Sigmoid colon (tissue), 6 donors: ENCODE measurements at regions not wholly inside any gene's neighbourhood (a gene's known extent, or its start where the extent isn't known, plus 50 kb on each side); places are given as distances from the start of the nearest gene placed in this dataset.

Source experiments
- DNase-seq: peaks from one replicate; pipeline ENCODE4 v3.0.0-alpha.2; 2019
- H3K27ac ChIP-seq, 4 donors: fragments of 200-600 bp; sonication (generic); one replicate each; pipeline ENCODE4 v1.5.1; 2016 to 2019; ENCODE audit warnings: mild to moderate bottlenecking in 1 of 4
- H3K27me3 ChIP-seq, 3 donors: fragments of 200-600 bp; sonication (generic); one replicate each; pipeline ENCODE4 v1.5.1; 2019; ENCODE audit warnings: mild to moderate bottlenecking in 1 of 3
- H3K36me3 ChIP-seq, 4 donors: fragments of 200-600 bp; sonication (generic); one replicate each; pipeline ENCODE4 v1.5.1; 2016 to 2019
- H3K4me1 ChIP-seq, 4 donors: fragments of 200-600 bp; sonication (generic); one replicate each; pipeline ENCODE4 v1.5.1; 2017 to 2019
- H3K4me3 ChIP-seq, 4 donors: fragments of 200-600 bp; sonication (generic); one replicate each; pipeline ENCODE4 v1.5.1; 2017 to 2019; ENCODE audit warnings: mild to moderate bottlenecking in 2 of 4, moderate library complexity in 1 of 4
- H3K9me3 ChIP-seq, 4 donors: fragments of 200-600 bp in 3 of 4; sonication (generic) in 3 of 4; one replicate each; pipeline versions ENCODE4 v1.5.1 to v1.6.1; 2013 to 2019
- CTCF ChIP-seq, 4 experiments: fragments of 450-650 bp in 3 of 4; fragments of 200-600 bp in 1 of 4; IDR thresholded peaks; one replicate each; pipeline ENCODE4 v1.5.1; 2016 to 2019; ENCODE audit warnings: antibody characterized with exemption in 4 of 4, mild to moderate bottlenecking in 3 of 4, moderate library complexity in 2 of 4
- EP300 ChIP-seq, 4 donors: sonication (generic); formaldehyde crosslinking; IDR thresholded peaks; one replicate each; pipeline ENCODE4 v1.6.1; 2017; ENCODE audit warnings: antibody characterized with exemption in 4 of 4
- POLR2A ChIP-seq, 2 donors: fragments of 450-650 bp; IDR thresholded peaks; one replicate each; pipeline ENCODE4 v1.6.1; 2016; ENCODE audit warnings: antibody characterized with exemption in 2 of 2, mild to moderate bottlenecking in 2 of 2, moderate library complexity in 2 of 2
- POLR2AphosphoS5 ChIP-seq, 4 donors: sonication (generic); formaldehyde crosslinking; IDR thresholded peaks; one replicate each; pipeline ENCODE4 v1.6.1; 2017; ENCODE audit warnings: antibody characterized with exemption in 4 of 4
- WGBS, 2 donors: extraction: QIAGEN DNeasy Blood & Tissue Kit; methylation state at CpG; one replicate each; pipeline ENCODE4 v1.1.7; 2013; 5-methylcytosine and 5-hydroxymethylcytosine counted together
- intact Hi-C: fragments of 100-400 bp; cut with DNase I; formaldehyde crosslinking; loops from one replicate; pipeline ENCODE4 v1.15.1; 2023
- donor health status: healthy with polysubstance abuse.
- donor health status: healthy.

- intact Hi-C loops = no loop called here
- Histone ChIP-seq H3K27me3 (no peaks in the 10 kb centered on the region), H3K27ac (no peak overlapping the region), H3K9me3 (no peaks in the 10 kb centered on the region), H3K4me1 (no peaks in the 10 kb centered on the region), H3K36me3 (no peaks in the 10 kb centered on the region), H3K4me3 (no peak overlapping the region)
- TF ChIP-seq POLR2AphosphoS5 (IDR thresholded peaks at IDR 0.05) = no peak
- TF ChIP-seq POLR2A (IDR thresholded peaks at IDR 0.05) = no peak
- no peak for TF ChIP-seq CTCF (IDR thresholded peaks at IDR 0.05)
- no peak for TF ChIP-seq EP300 (IDR thresholded peaks at IDR 0.05)
- DNase-seq = no peak
- WGBS, 2 donors = 91 to 95% methylated on average over 3 of the region's 3 CpGs
These were observed 995.2 kb downstream of the ANKRD7 start for GRCh38 chr7:119219663-119220062.

- no peak for DNase-seq
- no peaks in the 10 kb centered on the region for H3K27me3 ChIP-seq
- H3K4me3 ChIP-seq = no peak overlapping the region
- H3K9me3 ChIP-seq = no peaks in the 10 kb centered on the region
- intact Hi-C loops = no loop called here
- 63 to 74% methylated on average over 2 of the region's 2 CpGs for WGBS, 2 donors
- no peaks in the 10 kb centered on the region for H3K36me3 ChIP-seq
- no peak for TF ChIP-seq POLR2A (IDR thresholded peaks at IDR 0.05)
- H3K4me1 ChIP-seq = no peaks in the 10 kb centered on the region
- no peak overlapping the region for H3K27ac ChIP-seq
These were observed 999.4 kb downstream of the ANKRD7 start for GRCh38 chr7:119223930-119224329.

GRCh38 chr7:119228482-119228881, 1004.0 kb downstream of the ANKRD7 start:
- intact Hi-C loops = no loop called here
- Histone ChIP-seq H3K9me3 (no peaks in the 10 kb centered on the region), H3K4me3 (no peak overlapping the region), H3K36me3 (no peaks in the 10 kb centered on the region), H3K4me1 (no peaks in the 10 kb centered on the region), H3K27me3 (no peaks in the 10 kb centered on the region), H3K27ac (no peak overlapping the region)
- TF ChIP-seq POLR2A (IDR thresholded peaks at IDR 0.05) (no peak), CTCF (IDR thresholded peaks at IDR 0.05) (no peak), POLR2AphosphoS5 (IDR thresholded peaks at IDR 0.05) (no peak), EP300 (IDR thresholded peaks at IDR 0.05) (no peak)
- WGBS, 2 donors = 60 to 77% methylated on average over 1 of the region's 1 CpG
- no peak for DNase-seq

GRCh38 chr7:119232091-119232490, 1007.6 kb downstream of the ANKRD7 start:
- H3K27me3 ChIP-seq = no peaks in the 10 kb centered on the region
- TF ChIP-seq POLR2A (IDR thresholded peaks at IDR 0.05) (no peak), CTCF (IDR thresholded peaks at IDR 0.05) (no peak), EP300 (IDR thresholded peaks at IDR 0.05) (no peak), POLR2AphosphoS5 (IDR thresholded peaks at IDR 0.05) (no peak)
- no peak overlapping the region for H3K4me3 ChIP-seq
- no peak for DNase-seq
- intact Hi-C loops = no loop called here
- H3K36me3 ChIP-seq = no peaks in the 10 kb centered on the region
- H3K27ac ChIP-seq = no peak overlapping the region
- no peaks in the 10 kb centered on the region for H3K4me1 ChIP-seq
- WGBS, 2 donors = 69 to 81% methylated on average over 2 of the region's 2 CpGs
- no peaks in the 10 kb centered on the region for H3K9me3 ChIP-seq

- Histone ChIP-seq H3K4me3 (no peak overlapping the region), H3K27ac (no peak overlapping the region), H3K4me1 (no peaks in the 10 kb centered on the region), H3K36me3 (no peaks in the 10 kb centered on the region), H3K9me3 (no peaks in the 10 kb centered on the region), H3K27me3 (no peaks in the 10 kb centered on the region)
- intact Hi-C loops = no loop called here
- WGBS, 2 donors = 91 to 97% methylated on average over 1 of the region's 1 CpG
- no peak for DNase-seq
- TF ChIP-seq CTCF (IDR thresholded peaks at IDR 0.05) (no peak), EP300 (IDR thresholded peaks at IDR 0.05) (no peak), POLR2A (IDR thresholded peaks at IDR 0.05) (no peak), POLR2AphosphoS5 (IDR thresholded peaks at IDR 0.05) (no peak)
These were observed 1008.5 kb downstream of the ANKRD7 start for GRCh38 chr7:119233015-119233414.
